GM19324 (cell line): ENCODE measurements at regions not wholly inside any gene's neighbourhood (a gene's known extent, or its start where the extent isn't known, plus 50 kb on each side); places are given as distances from the start of the nearest gene placed in this dataset.
"Not testable (repeated sequence)": the region's sequence is repeated elsewhere in the genome, so short reads cannot be mapped to it uniquely, and the experiment has no call there.

Source experiments
- ATAC-seq: cut with Tn5 transposase; IDR thresholded peaks from one replicate; pipeline ENCODE4 v1.9.1; 2021; ENCODE audit warnings: mild to moderate bottlenecking, moderate library complexity; ENCODE audit not compliant: unreplicated experiment, low FRiP score

GRCh38 chr14:43022094-43022800 is 1415.6 kb downstream of the LRFN5 start:
- no peak for ATAC-seq

- ATAC-seq, result no peak
These were observed 1413.2 kb downstream of the LRFN5 start for GRCh38 chr14:43019826-43020225.

- no peak for ATAC-seq
These were observed 1407.7 kb downstream of the LRFN5 start for GRCh38 chr14:43014338-43014737.

GRCh38 chr14:43012817-43013216 is 1406.1 kb downstream of the LRFN5 start:
- no peak for ATAC-seq

GRCh38 chr14:43005807-43006206 is 1399.1 kb downstream of the LRFN5 start:
- no peak for ATAC-seq

GRCh38 chr14:43003845-43004244 is 1397.2 kb downstream of the LRFN5 start:
- ATAC-seq, result no peak

- ATAC-seq, result no peak
These were observed 1395.1 kb downstream of the LRFN5 start for GRCh38 chr14:43001731-43002130.

GRCh38 chr14:42994051-42994736 is 1387.5 kb downstream of the LRFN5 start:
- ATAC-seq, result no peak

GRCh38 chr14:42992930-42993329 is 1386.3 kb downstream of the LRFN5 start:
- ATAC-seq, result no peak

- no peak for ATAC-seq
These were observed 1373.7 kb downstream of the LRFN5 start for GRCh38 chr14:42980419-42980818.

GRCh38 chr14:42973171-42973570 is 1366.5 kb downstream of the LRFN5 start:
- not testable (repeated sequence) for ATAC-seq

- ATAC-seq, result no peak
These were observed 1358.8 kb downstream of the LRFN5 start for GRCh38 chr14:42965512-42965911.

- no peak for ATAC-seq
These were observed 1354.8 kb downstream of the LRFN5 start for GRCh38 chr14:42961509-42961908.

GRCh38 chr14:42950363-42950762 is 1343.7 kb downstream of the LRFN5 start:
- no peak for ATAC-seq

- ATAC-seq, result no peak
These were observed 1341.3 kb downstream of the LRFN5 start for GRCh38 chr14:42947991-42948390.

- ATAC-seq, result no peak
These were observed 1337.6 kb downstream of the LRFN5 start for GRCh38 chr14:42944284-42944683.

- no peak for ATAC-seq
These were observed 1324.6 kb downstream of the LRFN5 start for GRCh38 chr14:42931308-42931707.

GRCh38 chr14:42929806-42930480 is 1323.3 kb downstream of the LRFN5 start:
- no peak for ATAC-seq

- no peak for ATAC-seq
These were observed 1320.6 kb downstream of the LRFN5 start for GRCh38 chr14:42927313-42927712.

- no peak for ATAC-seq
These were observed 1315.2 kb downstream of the LRFN5 start for GRCh38 chr14:42921901-42922300.

- ATAC-seq, result no peak
These were observed 1311.9 kb downstream of the LRFN5 start for GRCh38 chr14:42918615-42919014.

- ATAC-seq, result no peak
These were observed 1305.0 kb downstream of the LRFN5 start for GRCh38 chr14:42911642-42912041.
